BJ (cell line): ENCODE measurements at regions not wholly inside any gene's neighbourhood (a gene's known extent, or its start where the extent isn't known, plus 50 kb on each side); places are given as distances from the start of the nearest gene placed in this dataset.

Experiments used
- CTCF ChIA-PET: fragments of 350-600 bp; formaldehyde crosslinking; extraction: SDS; loops from one replicate; lab custom pipeline; 2021; ENCODE audit warnings: antibody characterized with exemption, inconsistent platforms; lab: Yijun Ruan, JAX
- POLR2A ChIA-PET: fragments of 300-600 bp; sonication (Branson Sonifier 250); formaldehyde crosslinking; extraction: SDS; loops from one replicate; lab custom pipeline; 2021; ENCODE audit warnings: antibody characterized with exemption; lab: Charles Lee
- DNase-seq: peaks from one replicate; pipeline ENCODE4 v3.0.0-alpha.2; 2011; ENCODE audit warnings: low read depth
- H3K27me3 ChIP-seq: 2 replicates; pipeline ENCODE4 v1.6.0; 2011; ENCODE audit warnings: low read length; ENCODE audit not compliant: control insufficient read depth, insufficient read depth
- H3K36me3 ChIP-seq: 2 replicates; pipeline ENCODE4 v1.5.1; 2011; ENCODE audit warnings: low read length; ENCODE audit not compliant: control insufficient read depth, insufficient read depth
- H3K4me3 ChIP-seq: 2 replicates; pipeline ENCODE4 v1.5.1; 2011; ENCODE audit warnings: low read depth, mild to moderate bottlenecking, control low read depth, low read length
- CTCF ChIP-seq: IDR thresholded peaks from 2 replicates; pipeline ENCODE4 v1.5.1; 2011; ENCODE audit warnings: low read depth, mild to moderate bottlenecking, control low read depth, inconsistent platforms, low read length, moderate library complexity; ENCODE audit not compliant: insufficient read depth

DNA sequence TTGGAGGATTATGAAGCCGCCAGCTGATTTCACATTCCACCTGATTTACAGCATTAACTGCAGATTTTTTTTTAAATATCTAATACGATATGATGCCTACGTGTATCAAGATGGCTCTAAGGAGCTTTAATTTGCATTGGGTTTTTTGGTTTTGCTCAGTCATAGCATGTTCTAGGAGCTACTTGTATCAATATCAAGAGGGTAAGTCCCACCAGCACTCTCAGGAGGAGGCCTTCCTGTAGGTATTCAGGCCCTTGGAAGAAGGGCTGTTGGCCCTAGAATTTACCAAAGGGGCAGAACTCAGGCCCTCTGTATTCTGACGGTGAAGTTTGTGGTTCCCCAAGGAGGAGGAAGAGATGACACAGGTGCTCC is 97.2 kb upstream of the IPO5 start:
- TF ChIP-seq CTCF = no peak
- POLR2A ChIA-PET = no interaction called here

GRCh38 chr13:97858161-97858560 is 95.3 kb upstream of the IPO5 start:
- Histone ChIP-seq H3K4me3 (no peak overlapping the region), H3K27me3 (no peaks in the 10 kb centered on the region), H3K36me3 (no peaks in the 10 kb centered on the region)
- no peak for TF ChIP-seq CTCF
- ChIA-PET CTCF (interaction anchor here (0.6 to 4.6 kb wide), 7 partner anchors 14 to 541 kb away, joined by 3 to 39 read pairs (median 3); no protein-coding TSS in a partner anchor), POLR2A (no interaction called here)
- no peak for DNase-seq

More for the DNA sequence above, 97.2 kb upstream of the IPO5 start:
- H3K4me3 ChIP-seq = no peak overlapping the region
- no peaks in the 10 kb centered on the region for H3K27me3 ChIP-seq
- no peaks in the 10 kb centered on the region for H3K36me3 ChIP-seq
- DNase-seq = no peak
- CTCF ChIA-PET = interaction anchor here (0.6 to 4.6 kb wide), 31 partner anchors 7 to 987 kb away, joined by 3 to 39 read pairs (median 4); no protein-coding TSS in a partner anchor

- ChIA-PET CTCF (interaction anchor here (1.2 kb wide), 1 partner anchor 10 kb away, joined by 4 read pairs; no protein-coding TSS in a partner anchor), POLR2A (no interaction called here)
- DNase-seq = no peak
- no peak for TF ChIP-seq CTCF
- no peak overlapping the region for H3K4me3 ChIP-seq
- H3K36me3 ChIP-seq = no peaks in the 10 kb centered on the region
- no peaks in the 10 kb centered on the region for H3K27me3 ChIP-seq
Measured at GRCh38 chr13:97866346-97866745, 87.1 kb upstream of the IPO5 start.

- no peak for DNase-seq
- TF ChIP-seq CTCF = no peak
- POLR2A ChIA-PET = no interaction called here
- Histone ChIP-seq H3K4me3 (no peak overlapping the region), H3K27me3 (no peaks in the 10 kb centered on the region), H3K36me3 (no peaks in the 10 kb centered on the region)
- CTCF ChIA-PET = interaction anchor here (1.2 kb wide), 1 partner anchor 11 kb away, joined by 4 read pairs; no protein-coding TSS in a partner anchor
Measured at GRCh38 chr13:97866751-97867150, 86.7 kb upstream of the IPO5 start.

GRCh38 chr13:97873398-97873797 is 80.1 kb upstream of the IPO5 start:
- no peaks in the 10 kb centered on the region for H3K27me3 ChIP-seq
- CTCF ChIA-PET = interaction anchor here (0.6 kb wide), 1 partner anchor 795 kb away, joined by 3 read pairs; no protein-coding TSS in a partner anchor
- POLR2A ChIA-PET = no interaction called here
- H3K36me3 ChIP-seq = no peaks in the 10 kb centered on the region
- no peak for DNase-seq
- H3K4me3 ChIP-seq = no peak overlapping the region
- TF ChIP-seq CTCF = no peak
